ENCODE measurements at regions not wholly inside any gene's neighbourhood (a gene's known extent, or its start where the extent isn't known, plus 50 kb on each side); places are given as distances from the start of the nearest gene placed in this dataset.

- TF ChIP-seq CTCF (IDR thresholded peaks at IDR 0.05) (no peak), POLR2A (IDR thresholded peaks at IDR 0.05) (no peak)
These were observed 215.6 kb upstream of the PPARGC1A start for GRCh38 chr4:24105327-24106038.
